HG03342 (cell line): ENCODE measurements at regions not wholly inside any gene's neighbourhood (a gene's known extent, or its start where the extent isn't known, plus 50 kb on each side); places are given as distances from the start of the nearest gene placed in this dataset.

Experiments used
- ATAC-seq: cut with Tn5 transposase; IDR thresholded peaks from one replicate; pipeline ENCODE4 v1.9.1; 2021; ENCODE audit warnings: mild to moderate bottlenecking, moderate library complexity; ENCODE audit not compliant: unreplicated experiment

DNA sequence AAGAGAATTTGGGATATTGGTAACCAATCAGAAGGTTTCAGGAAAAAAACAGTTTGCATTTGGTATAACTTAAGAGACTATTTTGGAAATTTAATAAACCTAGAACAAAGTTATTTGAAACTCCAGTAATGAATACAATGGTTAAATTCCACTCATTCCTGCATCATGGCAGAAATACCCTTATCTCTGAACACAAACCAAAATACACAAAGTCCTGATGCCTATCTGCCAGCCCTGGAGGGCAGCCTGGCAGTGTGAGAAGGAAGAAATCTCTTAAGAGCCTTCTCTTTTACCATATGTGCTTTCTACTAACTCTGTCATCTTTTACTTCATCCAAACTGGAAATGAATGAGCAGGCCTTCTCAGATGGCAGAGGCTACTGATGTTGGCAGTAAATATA is 147.1 kb upstream of the LYZL1 start:
- no peak for ATAC-seq

DNA sequence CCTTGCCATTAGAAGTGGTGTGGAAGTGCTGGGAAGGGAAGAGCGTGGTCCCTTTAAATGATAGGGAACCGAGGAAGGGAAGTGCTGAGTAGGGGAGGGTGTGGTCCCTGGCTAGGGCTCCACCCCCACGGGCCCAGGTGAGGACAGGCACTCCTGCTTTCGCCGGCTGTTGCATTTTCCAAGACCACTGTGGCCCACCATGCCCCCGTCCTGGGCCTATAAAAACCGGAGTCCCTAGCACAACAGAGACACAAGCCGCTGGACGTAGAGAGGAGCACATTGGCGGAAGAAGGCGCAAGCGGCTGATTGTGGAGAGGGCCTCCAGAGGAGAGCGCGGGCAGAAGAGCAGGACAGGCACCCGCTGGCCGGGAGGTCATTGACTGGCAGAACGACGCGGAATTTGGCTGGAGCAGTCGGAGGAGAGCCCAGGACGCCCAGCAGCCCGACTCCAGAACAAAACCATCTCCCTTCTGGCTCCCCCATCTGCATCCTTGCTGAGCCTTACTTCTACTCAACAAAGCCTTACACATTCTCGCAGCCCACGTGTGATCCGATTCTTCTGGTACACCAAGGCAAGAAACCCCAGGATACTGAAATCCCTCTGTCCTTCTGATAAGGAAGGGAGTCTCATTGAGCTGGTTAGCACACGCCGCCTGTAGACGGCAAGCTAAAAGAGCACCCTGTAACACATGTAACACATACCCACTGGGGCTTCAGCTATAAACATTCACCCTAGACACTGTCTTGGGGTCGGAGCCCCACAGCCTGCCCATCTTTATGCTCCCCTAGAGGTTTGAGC is 146.2 kb upstream of the LYZL1 start:
- no peak for ATAC-seq

DNA sequence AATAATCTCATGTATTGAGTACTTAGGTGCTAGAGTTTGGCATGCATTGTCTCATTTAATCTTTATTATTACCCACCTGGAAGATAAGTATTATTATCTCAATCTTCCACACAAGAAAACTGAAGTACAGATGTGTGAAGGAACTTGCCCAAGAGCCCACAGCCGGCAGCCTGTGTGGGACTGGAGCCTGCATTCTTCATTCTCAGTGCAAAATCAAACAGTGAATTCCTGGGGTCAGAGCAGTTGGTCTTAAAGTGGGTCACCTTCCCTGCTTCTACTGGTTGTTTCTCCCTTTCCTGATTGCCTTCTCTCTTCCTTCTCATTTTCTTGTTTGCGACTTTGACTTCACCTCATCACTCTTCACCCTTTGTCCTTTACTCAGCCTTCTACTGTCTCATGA is 144.7 kb upstream of the LYZL1 start:
- no peak for ATAC-seq

DNA sequence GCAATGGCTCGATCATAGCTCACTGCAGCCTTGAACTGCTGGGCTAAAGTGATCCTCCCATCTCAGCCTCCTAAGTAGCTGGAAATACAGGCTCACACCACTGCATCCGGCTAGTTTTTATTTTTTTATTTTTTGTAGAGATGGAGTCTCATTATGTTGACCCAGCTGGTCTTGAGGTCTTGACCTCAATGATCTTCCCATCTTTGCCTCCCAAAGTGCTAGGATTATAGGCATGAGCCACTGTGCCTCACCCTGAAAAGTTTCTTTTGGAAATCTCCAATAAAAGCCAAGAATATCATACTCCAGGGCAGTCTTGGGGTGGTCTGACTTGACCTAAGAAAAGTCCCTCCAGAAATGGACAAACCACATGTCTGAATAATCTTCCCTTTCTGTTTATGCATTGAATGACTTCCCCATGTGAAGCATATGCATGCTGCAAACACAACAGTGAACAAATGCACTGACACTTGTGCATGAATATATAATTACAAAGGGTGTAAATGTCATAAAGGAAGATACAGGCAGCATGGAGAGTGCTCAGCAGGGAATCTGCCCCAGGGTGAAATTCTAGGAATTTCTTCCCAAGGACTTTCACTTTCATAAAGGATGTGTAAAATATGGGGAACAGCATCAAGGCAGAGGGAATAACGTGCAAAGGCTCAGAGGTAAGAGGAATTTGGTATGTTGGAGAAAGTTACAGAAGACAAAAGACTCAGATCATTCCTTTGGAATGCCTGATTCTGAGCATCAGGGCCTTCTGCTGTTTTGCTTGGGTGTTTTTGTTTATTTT is 142.4 kb upstream of the LYZL1 start:
- no peak for ATAC-seq

DNA sequence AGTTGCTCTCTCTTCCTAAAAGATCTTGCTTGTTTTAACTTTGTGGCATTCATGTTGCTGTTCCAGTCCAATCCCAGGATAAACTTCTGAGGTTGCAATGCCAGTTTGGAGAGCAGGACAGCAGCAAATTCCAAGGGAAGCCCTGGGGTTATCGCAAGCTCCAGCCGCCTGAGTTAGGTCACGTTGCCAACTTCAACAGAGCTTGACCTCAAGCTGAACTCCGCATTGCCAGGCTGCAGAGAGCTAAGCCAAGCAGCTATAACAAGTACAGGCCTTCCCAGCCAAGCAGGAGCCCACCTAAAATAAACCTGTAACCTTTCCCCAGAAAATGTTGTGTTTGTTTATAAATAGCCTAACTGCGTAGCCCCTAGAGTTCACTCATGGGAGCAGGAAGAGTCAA is 138.9 kb upstream of the LYZL1 start:
- no peak for ATAC-seq

DNA sequence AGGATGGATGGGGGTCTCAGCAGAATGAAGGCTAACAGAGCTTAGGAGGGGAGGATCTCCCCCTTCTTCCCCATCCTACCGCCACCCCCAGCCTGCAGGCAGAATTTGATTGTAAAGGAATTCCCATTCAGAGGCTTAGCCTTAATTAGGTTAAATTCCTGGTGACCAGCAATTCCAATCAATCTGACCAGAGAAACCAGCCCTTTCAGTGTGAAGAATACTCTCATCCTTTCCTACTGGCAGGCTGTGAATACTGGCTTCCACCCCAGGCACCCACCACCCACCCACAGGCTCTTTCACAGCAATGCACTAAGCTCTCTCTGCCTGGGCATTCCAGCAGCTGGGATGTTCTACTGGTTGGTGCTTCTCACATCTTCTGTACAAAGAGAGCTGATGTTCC is 137.9 kb upstream of the LYZL1 start:
- ATAC-seq: no peak

DNA sequence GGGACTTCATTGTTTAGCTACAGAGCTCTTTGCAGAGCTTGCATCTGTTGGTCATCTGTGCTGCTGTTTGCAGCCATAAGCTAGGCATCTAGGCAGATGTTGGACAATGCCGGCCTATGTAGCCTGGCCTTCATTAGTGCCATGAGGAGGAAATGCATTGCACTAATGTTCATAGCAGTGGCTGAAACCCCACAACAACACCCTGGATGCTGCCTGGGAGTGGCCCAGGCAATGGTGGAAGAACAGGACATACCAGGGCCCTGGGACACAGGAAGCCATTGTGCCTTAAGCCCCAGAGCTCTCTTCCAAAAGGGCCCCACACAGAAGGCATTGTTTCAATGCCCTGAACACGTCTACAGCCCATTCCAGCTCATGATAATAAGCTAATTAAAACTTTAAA is 131.5 kb upstream of the LYZL1 start:
- ATAC-seq: no peak

DNA sequence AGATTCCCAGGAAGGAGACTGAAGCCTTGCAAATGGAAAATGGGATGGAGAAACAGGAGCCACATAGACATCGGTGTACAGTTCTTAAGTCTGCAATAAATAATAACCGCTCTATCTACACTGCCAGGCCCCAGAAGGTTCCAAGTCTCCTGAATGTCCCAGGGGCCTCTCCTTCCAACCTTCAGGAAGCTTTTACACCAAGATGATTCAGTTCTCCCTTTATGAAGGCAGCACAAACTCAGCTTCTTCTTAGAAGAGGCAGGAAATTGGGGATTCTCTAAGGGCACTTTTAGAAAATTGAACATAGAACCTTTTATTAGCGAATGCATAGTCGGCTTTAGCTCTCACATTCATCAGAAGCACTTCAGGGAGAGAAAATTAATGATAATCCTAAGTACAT is 130.8 kb upstream of the LYZL1 start:
- ATAC-seq: no peak

DNA sequence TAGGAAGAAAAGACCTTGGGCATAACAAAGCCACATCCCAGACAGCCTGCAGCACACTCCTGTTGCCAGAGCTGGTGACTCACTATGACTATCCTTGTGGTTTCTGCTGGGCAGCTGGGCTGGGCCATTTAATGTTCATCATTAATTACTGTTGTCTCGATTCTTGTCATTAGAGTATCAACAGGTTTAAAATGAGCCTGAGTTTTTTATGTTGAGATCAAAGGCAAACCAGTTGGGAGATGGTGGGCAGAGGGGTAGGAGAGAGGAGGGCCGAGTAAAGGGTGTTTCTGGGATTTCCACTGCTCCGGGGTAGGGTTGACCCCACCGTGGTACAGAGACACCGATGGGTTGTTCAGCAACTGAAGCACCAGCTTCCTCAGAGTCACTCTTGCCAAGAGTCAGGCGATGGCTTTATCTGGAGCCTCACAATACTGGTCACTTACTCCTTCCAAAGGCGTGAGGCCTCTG is 128.7 kb upstream of the LYZL1 start:
- no peak for ATAC-seq

DNA sequence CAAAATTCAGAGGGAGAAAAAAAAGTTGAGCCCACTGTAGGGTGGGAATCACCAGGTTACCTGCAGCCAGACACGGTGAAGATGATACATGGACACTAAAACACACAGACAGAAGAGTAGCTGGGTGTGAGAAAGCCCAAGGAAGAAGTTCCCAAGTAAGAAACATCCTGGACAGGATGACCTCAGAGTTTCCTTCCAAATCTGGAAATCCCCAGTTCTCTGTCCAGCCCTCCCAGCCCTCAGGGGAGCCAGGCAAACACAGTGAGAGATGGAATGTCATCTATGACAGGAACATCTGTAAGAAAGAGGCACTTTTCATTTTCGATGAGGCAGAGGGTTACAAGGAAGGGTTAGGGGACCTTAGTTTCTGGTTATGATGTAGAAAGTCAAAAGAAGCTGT is 125.1 kb upstream of the LYZL1 start:
- no peak for ATAC-seq

DNA sequence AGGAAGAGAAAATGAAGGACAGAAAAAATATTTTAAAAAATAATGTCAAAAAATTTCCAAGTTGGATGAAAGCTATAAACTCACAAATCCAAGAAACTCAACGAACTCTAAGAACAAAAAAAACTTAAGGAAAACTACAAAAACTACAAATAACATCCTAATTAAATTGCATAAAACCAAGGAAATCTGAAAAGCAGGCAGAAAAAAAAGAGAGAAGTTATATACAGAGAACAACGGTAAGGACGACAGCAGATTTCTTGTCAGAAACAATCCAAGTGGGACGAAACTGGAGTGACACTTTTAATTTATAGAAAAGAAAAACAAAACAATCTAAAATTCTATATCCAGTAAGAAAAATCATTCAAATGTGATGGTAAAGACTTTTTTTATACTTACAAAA is 122.2 kb upstream of the LYZL1 start:
- ATAC-seq: no peak

DNA sequence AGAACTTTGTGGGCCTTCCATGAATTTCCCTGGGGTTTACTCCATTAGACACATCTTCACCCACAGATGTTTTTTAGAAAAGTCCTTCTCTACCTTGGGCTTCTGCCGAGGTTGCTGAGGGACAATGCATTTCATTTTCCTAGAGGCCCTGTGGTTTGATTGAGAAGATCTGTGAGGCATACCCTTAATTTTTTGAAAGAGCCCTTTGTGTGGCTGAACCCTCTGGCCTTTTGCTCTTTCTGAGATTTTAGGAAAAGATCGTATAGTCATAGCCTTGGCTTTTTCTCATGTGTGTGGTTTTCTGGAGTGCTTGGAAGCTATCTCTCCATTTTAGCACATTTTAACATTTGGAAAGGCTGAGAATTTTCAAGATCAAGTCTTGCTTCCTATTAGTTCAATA is 119.8 kb upstream of the LYZL1 start:
- ATAC-seq: no peak

DNA sequence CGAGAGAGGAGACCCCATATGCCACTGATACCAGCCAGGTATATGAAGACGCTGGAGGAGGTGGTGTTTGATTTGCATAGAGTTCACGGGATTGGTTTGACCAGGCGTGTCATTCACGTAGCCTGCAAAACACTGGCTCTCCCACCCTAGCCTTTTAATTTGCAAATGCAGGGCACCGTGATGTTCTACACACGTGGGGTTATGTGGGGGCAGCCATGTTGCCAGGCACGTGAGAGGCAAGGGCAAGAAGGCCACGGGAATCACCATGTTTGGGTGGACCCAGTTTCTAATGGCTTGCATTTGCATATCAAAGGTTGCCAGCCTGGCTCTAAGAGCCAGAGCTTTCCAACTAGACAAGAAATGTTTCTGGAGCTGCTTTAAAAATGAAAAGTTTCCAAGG is 117.2 kb upstream of the LYZL1 start:
- ATAC-seq: no peak

DNA sequence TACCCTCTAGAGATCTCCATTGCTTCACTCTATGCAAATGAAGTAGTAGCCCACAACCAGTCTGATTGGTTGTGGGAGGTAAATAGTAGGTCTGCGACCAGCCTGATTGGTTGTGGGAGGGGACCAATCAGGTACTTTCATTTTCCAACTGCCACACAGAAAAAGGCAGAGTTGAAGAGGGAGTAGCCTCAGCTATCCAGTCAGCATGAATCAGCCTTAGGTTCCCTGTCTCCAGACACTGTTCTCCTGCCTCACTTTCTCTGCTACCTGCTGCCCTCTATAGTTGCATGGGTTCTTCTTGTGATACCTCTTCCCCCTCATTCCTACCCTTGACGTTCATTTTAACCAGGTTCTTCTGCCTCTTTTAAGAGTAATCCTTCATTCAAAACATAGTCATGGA is 114.5 kb upstream of the LYZL1 start:
- ATAC-seq: no peak

DNA sequence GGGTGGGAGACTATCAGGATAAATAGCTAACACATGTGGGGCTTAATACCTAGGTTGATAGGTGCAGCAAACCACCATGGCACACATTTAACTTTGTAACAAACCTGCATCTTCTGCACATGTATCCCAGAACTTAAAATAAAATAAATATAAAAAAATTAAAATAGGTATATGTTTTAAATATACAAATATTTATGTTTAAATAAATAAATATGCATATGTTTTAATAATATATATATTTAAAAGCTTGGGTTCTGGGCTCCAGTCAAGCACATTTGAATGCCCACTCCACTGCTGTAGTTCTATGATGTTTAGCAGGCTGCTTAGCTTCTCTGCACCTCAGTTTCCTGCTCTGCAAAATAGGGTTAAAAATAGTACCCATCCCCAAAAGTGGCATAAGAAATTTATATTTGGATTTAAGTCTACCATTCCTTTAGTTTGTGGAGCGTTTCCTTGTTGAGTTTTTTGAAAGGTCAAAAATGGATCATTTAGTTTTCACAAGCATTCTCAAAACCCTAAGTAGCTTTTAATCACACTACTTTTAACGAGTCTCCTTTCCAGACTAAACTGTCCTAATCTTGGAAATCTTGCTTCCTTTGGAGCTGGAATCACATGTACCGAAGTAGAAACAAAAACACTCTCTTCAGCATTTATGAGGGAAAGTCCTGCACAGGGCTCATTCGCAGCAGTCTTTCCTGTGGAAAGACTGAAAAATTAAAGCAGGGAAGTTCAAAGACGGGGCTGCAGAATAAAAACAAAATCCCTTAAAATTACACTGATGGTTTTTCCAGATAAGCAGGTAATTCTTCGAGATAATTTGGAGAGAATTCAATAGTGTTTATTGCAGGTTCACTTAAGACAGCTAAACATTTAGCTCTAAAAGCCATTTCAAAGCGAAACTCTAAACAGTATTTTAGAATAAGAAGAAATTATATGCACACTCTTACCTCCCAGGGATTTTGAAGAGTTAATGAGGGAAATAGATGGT is 111.7 kb upstream of the LYZL1 start:
- ATAC-seq: no peak

DNA sequence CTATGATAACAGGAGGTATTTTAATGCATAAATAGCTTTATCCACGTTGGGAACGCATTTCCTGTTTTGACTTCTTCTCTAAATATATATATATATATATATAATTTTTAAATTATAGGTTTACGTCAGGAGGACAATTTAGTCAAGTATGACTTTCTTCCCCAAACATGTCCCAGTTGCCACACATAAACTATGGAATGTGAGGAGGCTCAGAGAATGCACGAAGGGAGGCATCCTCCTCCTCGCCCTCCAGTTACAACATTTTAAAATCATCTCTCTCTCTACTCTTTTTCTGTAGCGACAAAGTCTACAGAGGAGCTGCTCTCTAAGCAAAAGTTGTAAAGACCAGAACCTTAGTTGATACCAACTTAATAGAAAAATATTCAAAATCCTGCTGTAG is 106.9 kb upstream of the LYZL1 start:
- no peak for ATAC-seq

DNA sequence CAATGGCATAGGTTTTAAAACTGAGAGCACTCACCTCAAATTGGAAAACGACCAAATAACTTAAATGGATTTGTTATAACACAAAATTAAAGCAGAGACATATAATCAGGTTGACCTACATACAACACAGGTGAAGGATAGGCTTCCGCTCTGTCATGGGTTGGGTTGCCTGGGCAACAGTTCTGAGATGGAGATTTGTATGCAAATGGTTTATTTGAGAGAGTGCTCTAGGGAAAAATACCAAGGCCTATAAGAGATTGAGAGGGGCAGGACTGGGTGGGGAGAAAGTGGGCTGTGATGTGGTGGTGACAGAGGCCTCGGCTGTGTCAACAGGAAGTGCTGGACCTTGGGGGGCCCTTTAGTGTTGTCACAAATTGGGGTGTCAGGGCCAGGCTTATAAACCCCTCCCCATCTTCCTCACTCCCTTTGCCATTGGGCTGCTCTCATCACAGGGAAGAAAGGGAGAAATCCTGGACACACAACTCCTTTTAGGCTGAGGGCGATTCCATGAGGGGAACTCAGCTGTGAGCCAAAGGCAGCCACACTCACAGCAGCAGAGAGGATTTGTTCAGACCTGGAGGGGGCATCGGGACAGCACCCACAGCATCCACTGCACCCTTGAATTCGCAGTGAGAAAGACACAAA is 105.4 kb upstream of the LYZL1 start:
- ATAC-seq: no peak

DNA sequence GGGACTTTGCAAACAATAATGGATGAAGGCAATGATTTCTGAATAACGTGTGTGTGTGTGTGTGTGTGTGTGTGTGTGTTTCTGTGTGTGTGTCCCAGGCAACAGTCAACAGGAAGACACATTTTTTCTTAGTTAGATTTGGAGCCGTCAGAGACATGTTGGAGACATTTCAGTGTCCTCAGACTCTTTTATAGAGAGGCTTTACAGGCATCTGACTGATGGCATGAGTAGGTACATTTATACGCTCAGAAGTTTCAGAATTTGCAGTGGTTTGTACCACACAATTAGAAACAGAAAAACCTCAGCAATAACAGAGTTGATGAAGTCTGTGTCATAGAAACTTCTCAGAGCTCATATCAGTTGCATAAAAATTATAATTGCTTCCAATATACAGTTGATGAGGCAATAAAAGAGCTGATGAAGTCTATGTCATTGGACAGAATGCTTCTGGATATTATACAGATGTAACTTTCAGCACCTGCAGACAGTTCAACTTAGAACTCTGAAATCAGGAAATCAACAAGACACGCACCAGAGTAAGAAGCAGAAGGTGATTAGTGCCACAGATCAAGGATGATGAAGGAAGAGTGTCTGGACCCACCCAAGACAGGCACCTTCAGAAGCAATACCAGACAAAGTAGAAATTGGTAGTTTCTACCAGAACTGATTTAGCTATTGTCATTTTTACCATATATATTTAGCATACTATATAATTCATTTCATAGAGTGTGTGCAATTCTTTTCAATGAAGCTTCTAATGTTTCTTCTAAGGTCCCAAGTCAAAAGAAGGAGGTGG is 104.5 kb upstream of the LYZL1 start:
- no peak for ATAC-seq

DNA sequence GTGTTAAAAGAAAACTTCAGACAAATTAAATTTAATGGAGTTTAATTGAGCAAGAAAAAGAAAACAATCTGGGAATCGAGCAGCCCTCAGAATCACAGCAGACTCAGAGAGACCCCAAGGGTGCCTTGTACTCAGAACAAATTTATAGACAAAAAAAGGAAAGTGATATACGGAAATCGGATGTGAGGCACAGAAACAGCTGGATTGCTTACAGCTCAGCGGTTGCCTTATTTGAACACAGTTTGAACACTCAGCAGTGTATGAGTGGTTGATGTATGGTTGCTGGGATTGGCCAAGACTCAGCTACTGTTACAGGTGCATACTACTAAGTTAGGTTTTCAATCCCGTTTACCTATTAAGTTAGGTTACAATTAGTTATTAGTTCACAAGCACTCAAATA is 103.8 kb upstream of the LYZL1 start:
- ATAC-seq: no peak

DNA sequence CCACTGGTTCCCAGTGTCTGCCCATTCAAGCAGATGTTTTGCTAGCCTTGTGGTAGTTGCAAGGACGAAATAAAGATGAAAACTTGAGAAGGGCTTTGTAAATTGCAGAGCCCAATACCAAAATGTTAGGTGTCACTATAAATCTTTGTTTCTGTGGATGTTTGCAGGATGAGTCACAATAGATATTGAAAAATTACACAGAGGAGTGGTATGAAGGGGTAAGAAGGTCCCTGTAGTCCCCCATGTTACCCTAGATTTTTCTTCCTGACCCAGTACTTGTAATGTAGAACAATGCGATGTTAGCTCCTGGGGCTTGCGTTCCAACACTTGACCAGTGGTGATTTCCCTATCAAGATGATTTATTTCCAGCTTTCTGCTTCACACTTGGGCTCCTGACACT is 102.6 kb upstream of the LYZL1 start:
- no peak for ATAC-seq
